ENCODE measurements at regions not wholly inside any gene's neighbourhood (a gene's known extent, or its start where the extent isn't known, plus 50 kb on each side); places are given as distances from the start of the nearest gene placed in this dataset.
A peak's percentile ranks its signal among the peaks of the same experiment; 100 is the strongest.
"Not testable (repeated sequence)": the region's sequence is repeated elsewhere in the genome, so short reads cannot be mapped to it uniquely, and the experiment has no call there.

GRCh38 chr20:53743607-53744260 is 150.1 kb upstream of the ZNF217 start:
- ATAC-seq (no peak), DNase-seq (ENCODE audit: missing footprints) (no peak)
- intact Hi-C loops (cut with DNase I) = no loop called here

- intact Hi-C loops (cut with DNase I) = no loop called here
- no peak for ATAC-seq
- no peak for DNase-seq (ENCODE audit: missing footprints)
Observed at GRCh38 chr20:53742685-53743081, 149.0 kb upstream of the ZNF217 start.

GRCh38 chr20:53741726-53742028 is 148.0 kb upstream of the ZNF217 start:
- intact Hi-C loops (cut with DNase I) = no loop called here
- DNase-seq (ENCODE audit: missing footprints) = no peak
- ATAC-seq = no peak

- intact Hi-C loops (cut with DNase I) = loop anchor here (2.0 to 10.0 kb wide), 4 partner anchors 88 to 1545 kb away; partner anchors contain the start of gene ZFP64
- no peak for DNase-seq (ENCODE audit: missing footprints)
- peak; percentile 9 for ATAC-seq
Observed at GRCh38 chr20:53739799-53740785, 146.5 kb upstream of the ZNF217 start.

GRCh38 chr20:53738945-53739798 is 145.5 kb upstream of the ZNF217 start:
- intact Hi-C loops (cut with DNase I) = loop anchor here (2.0 to 10.0 kb wide), 4 partner anchors 87 to 1544 kb away; partner anchors contain the start of gene ZFP64
- ATAC-seq = no peak
- DNase-seq (ENCODE audit: missing footprints) = no peak

- no peak for DNase-seq (ENCODE audit: missing footprints)
- ATAC-seq = peak; percentile 81
- intact Hi-C loops (cut with DNase I) = loop anchor here (2.0 to 10.0 kb wide), 4 partner anchors 86 to 1543 kb away; partner anchors contain the start of gene ZFP64
Observed at GRCh38 chr20:53738039-53738944, 144.7 kb upstream of the ZNF217 start.

GRCh38 chr20:53737396-53738038 is 143.9 kb upstream of the ZNF217 start:
- ATAC-seq = no peak
- intact Hi-C loops (cut with DNase I) = loop anchor here (2.0 to 10.0 kb wide), 4 partner anchors 85 to 1543 kb away; partner anchors contain the start of gene ZFP64
- no peak for DNase-seq (ENCODE audit: missing footprints)

- intact Hi-C loops (cut with DNase I) = loop anchor here (5.0 to 10.0 kb wide), 3 partner anchors 85 to 1542 kb away; partner anchors contain the start of gene ZFP64
- DNase-seq (ENCODE audit: missing footprints) (no peak), ATAC-seq (peak; percentile 12)
Observed at GRCh38 chr20:53736757-53737395, 143.2 kb upstream of the ZNF217 start.

GRCh38 chr20:53736122-53736756 is 142.6 kb upstream of the ZNF217 start:
- intact Hi-C loops (cut with DNase I) = loop anchor here (5.0 to 10.0 kb wide), 3 partner anchors 84 to 1541 kb away; partner anchors contain the start of gene ZFP64
- ATAC-seq = peak; percentile 49
- DNase-seq (ENCODE audit: missing footprints) = no peak

- intact Hi-C loops (cut with DNase I) = loop anchor here (5.0 to 10.0 kb wide), 3 partner anchors 83 to 1541 kb away; partner anchors contain the start of gene ZFP64
- DNase-seq (ENCODE audit: missing footprints) (no peak), ATAC-seq (peak; percentile 13)
Observed at GRCh38 chr20:53735536-53736050, 142.0 kb upstream of the ZNF217 start.

GRCh38 chr20:53734006-53734688 is 140.5 kb upstream of the ZNF217 start:
- intact Hi-C loops (cut with DNase I) = loop anchor here (10.0 kb wide), 1 partner anchor 1539 kb away; the partner anchor contains the start of gene ZFP64
- no peak for DNase-seq (ENCODE audit: missing footprints)
- ATAC-seq = no peak

GRCh38 chr20:53731595-53731994 is 138.0 kb upstream of the ZNF217 start:
- DNase-seq (ENCODE audit: missing footprints) (no peak), ATAC-seq (no peak)
- intact Hi-C loops (cut with DNase I) = loop anchor here (10.0 kb wide), 1 partner anchor 1537 kb away; the partner anchor contains the start of gene ZFP64

GRCh38 chr20:53728359-53728758 is 134.7 kb upstream of the ZNF217 start:
- no peak for ATAC-seq
- no peak for DNase-seq (ENCODE audit: missing footprints)
- intact Hi-C loops (cut with DNase I) = no loop called here

GRCh38 chr20:53727239-53727638 is 133.6 kb upstream of the ZNF217 start:
- ATAC-seq; DNase-seq (ENCODE audit: missing footprints); intact Hi-C loops (cut with DNase I): not testable (repeated sequence)

GRCh38 chr20:53725575-53725970 is 131.9 kb upstream of the ZNF217 start:
- no peak for DNase-seq (ENCODE audit: missing footprints)
- no peak for ATAC-seq
- intact Hi-C loops (cut with DNase I) = no loop called here

Data from Right ventricle myocardium inferior (tissue), 1 donor.